ENCODE measurements at regions not wholly inside any gene's neighbourhood (a gene's known extent, or its start where the extent isn't known, plus 50 kb on each side); places are given as distances from the start of the nearest gene placed in this dataset.

DNA sequence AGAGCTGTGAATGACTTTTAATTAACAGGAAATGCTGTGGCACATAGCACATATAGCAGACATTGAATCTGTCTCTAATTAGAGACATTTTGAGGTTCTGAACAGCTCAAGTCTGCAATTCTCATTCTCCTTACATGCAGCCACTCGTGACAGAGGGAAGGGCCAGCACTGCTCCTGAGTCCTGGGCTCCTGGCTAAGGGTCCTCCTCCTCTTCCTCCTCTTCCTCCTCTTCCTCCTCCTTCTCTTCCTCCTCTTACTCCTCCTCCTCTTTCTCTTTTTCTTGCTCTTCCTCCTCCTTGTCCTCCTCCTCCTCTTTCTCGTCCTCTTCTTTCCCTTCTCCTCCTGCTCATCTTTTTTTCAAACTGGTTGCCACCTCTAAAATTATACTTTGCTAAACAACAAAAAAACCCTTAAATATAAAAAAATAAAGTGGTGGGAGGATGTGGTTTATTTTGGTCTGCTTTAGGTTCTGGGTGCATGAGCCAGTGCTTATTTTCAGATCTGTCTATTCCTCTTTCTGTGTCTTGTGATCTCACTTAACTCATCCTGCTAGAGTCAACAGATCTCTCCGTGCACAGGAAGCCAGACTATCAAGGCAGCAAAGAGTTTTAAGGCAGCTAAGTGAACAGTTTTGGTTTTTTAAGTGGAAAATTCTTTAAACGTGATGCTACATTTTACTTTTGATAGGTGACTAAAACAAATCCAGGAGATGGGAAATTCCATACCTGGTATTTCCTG, 159.3 kb downstream of the CD83 start:
- TF ChIP-seq RXRB (CRISPR knock-in tag; IDR thresholded peaks at IDR 0.05; ENCODE audit: borderline replicate concordance), result no peak
- TF ChIP-seq, protein P1, sequence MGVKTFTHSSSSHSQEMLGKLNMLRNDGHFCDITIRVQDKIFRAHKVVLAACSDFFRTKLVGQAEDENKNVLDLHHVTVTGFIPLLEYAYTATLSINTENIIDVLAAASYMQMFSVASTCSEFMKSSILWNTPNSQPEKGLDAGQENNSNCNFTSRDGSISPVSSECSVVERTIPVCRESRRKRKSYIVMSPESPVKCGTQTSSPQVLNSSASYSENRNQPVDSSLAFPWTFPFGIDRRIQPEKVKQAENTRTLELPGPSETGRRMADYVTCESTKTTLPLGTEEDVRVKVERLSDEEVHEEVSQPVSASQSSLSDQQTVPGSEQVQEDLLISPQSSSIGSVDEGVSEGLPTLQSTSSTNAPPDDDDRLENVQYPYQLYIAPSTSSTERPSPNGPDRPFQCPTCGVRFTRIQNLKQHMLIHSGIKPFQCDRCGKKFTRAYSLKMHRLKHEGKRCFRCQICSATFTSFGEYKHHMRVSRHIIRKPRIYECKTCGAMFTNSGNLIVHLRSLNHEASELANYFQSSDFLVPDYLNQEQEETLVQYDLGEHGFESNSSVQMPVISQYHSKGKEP (CRISPR knock-in tag; IDR thresholded peaks at IDR 0.05), result no peak
- TF ChIP-seq, protein P2, sequence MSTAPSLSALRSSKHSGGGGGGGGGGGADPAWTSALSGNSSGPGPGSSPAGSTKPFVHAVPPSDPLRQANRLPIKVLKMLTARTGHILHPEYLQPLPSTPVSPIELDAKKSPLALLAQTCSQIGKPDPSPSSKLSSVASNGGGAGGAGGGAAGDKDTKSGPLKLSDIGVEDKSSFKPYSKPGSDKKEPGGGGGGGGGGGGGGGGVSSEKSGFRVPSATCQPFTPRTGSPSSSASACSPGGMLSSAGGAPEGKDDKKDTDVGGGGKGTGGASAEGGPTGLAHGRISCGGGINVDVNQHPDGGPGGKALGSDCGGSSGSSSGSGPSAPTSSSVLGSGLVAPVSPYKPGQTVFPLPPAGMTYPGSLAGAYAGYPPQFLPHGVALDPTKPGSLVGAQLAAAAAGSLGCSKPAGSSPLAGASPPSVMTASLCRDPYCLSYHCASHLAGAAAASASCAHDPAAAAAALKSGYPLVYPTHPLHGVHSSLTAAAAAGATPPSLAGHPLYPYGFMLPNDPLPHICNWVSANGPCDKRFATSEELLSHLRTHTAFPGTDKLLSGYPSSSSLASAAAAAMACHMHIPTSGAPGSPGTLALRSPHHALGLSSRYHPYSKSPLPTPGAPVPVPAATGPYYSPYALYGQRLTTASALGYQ (CRISPR knock-in tag; IDR thresholded peaks at IDR 0.05), result no peak
- TF ChIP-seq NFYB (CRISPR knock-in tag; IDR thresholded peaks at IDR 0.05), result no peak
- TF ChIP-seq, protein P3, sequence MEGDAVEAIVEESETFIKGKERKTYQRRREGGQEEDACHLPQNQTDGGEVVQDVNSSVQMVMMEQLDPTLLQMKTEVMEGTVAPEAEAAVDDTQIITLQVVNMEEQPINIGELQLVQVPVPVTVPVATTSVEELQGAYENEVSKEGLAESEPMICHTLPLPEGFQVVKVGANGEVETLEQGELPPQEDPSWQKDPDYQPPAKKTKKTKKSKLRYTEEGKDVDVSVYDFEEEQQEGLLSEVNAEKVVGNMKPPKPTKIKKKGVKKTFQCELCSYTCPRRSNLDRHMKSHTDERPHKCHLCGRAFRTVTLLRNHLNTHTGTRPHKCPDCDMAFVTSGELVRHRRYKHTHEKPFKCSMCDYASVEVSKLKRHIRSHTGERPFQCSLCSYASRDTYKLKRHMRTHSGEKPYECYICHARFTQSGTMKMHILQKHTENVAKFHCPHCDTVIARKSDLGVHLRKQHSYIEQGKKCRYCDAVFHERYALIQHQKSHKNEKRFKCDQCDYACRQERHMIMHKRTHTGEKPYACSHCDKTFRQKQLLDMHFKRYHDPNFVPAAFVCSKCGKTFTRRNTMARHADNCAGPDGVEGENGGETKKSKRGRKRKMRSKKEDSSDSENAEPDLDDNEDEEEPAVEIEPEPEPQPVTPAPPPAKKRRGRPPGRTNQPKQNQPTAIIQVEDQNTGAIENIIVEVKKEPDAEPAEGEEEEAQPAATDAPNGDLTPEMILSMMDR (CRISPR knock-in tag; IDR thresholded peaks at IDR 0.05), result no peak
- no peak for TF ChIP-seq POLR2AphosphoS5 (IDR thresholded peaks at IDR 0.05; ENCODE audit: low read depth, low read length)

All from HepG2 (cell line).